ENCODE measurements at regions not wholly inside any gene's neighbourhood (a gene's known extent, or its start where the extent isn't known, plus 50 kb on each side); places are given as distances from the start of the nearest gene placed in this dataset.

GRCh38 chr22:27149921-27150543, 492.6 kb downstream of the MIAT start:
- peaks cover 0 to 12% (median 0%) of the 10 kb centered on the region in 4 donors for H3K4me1 ChIP-seq
- no peaks in the 10 kb centered on the region for H3K36me3 ChIP-seq
- intact Hi-C loops (cut with DNase I; ENCODE audit: low total_unique reads), result no loop called here
- no peak overlapping the region for H3K4me3 ChIP-seq
- H3K27ac ChIP-seq, result no peak overlapping the region
- H3K9me3 ChIP-seq, result no peaks in the 10 kb centered on the region
- no peak for DNase-seq
- no peaks in the 10 kb centered on the region for H3K27me3 ChIP-seq
- TF ChIP-seq CTCF (IDR thresholded peaks at IDR 0.05), result no peak

- intact Hi-C loops (cut with DNase I; ENCODE audit: low total_unique reads), result no loop called here
- H3K27ac ChIP-seq, result no peak overlapping the region
- H3K4me1 ChIP-seq, result peaks cover 0 to 12% (median 0%) of the 10 kb centered on the region in 4 donors
- H3K9me3 ChIP-seq, result no peaks in the 10 kb centered on the region
- peak in 1 of 2 donors; percentile 30 for DNase-seq
- no peak for TF ChIP-seq CTCF (IDR thresholded peaks at IDR 0.05)
- no peaks in the 10 kb centered on the region for H3K27me3 ChIP-seq
- H3K36me3 ChIP-seq, result no peaks in the 10 kb centered on the region
- H3K4me3 ChIP-seq, result no peak overlapping the region
Measured at GRCh38 chr22:27150544-27150941, 493.2 kb downstream of the MIAT start.

GRCh38 chr22:27151407-27151806, 494.0 kb downstream of the MIAT start:
- Histone ChIP-seq H3K27me3 (no peaks in the 10 kb centered on the region), H3K4me3 (no peak overlapping the region), H3K9me3 (no peaks in the 10 kb centered on the region), H3K27ac (no peak overlapping the region), H3K4me1 (peaks cover 0 to 12% (median 0%) of the 10 kb centered on the region in 4 donors), H3K36me3 (no peaks in the 10 kb centered on the region)
- DNase-seq, result no peak
- no peak for TF ChIP-seq CTCF (IDR thresholded peaks at IDR 0.05)
- intact Hi-C loops (cut with DNase I; ENCODE audit: low total_unique reads), result no loop called here

- TF ChIP-seq CTCF (IDR thresholded peaks at IDR 0.05), result no peak
- Histone ChIP-seq H3K4me3 (no peak overlapping the region), H3K36me3 (no peaks in the 10 kb centered on the region), H3K9me3 (no peaks in the 10 kb centered on the region), H3K27me3 (no peaks in the 10 kb centered on the region), H3K27ac (no peak overlapping the region), H3K4me1 (peaks cover 0 to 12% (median 0%) of the 10 kb centered on the region in 4 donors)
- intact Hi-C loops (cut with DNase I; ENCODE audit: low total_unique reads), result no loop called here
- DNase-seq, result no peak
Measured at GRCh38 chr22:27152033-27152432, 494.6 kb downstream of the MIAT start.

GRCh38 chr22:27152883-27153282, 495.5 kb downstream of the MIAT start:
- H3K4me3 ChIP-seq, result no peak overlapping the region
- TF ChIP-seq CTCF (IDR thresholded peaks at IDR 0.05), result no peak
- H3K27ac ChIP-seq, result no peak overlapping the region
- no peak for DNase-seq
- intact Hi-C loops (cut with DNase I; ENCODE audit: low total_unique reads), result no loop called here
- no peaks in the 10 kb centered on the region for H3K27me3 ChIP-seq
- no peaks in the 10 kb centered on the region for H3K9me3 ChIP-seq
- peaks cover 0 to 16% (median 0%) of the 10 kb centered on the region in 4 donors for H3K4me1 ChIP-seq
- H3K36me3 ChIP-seq, result no peaks in the 10 kb centered on the region

GRCh38 chr22:27153386-27153785, 496.0 kb downstream of the MIAT start:
- no peak for TF ChIP-seq CTCF (IDR thresholded peaks at IDR 0.05)
- no peaks in the 10 kb centered on the region for H3K36me3 ChIP-seq
- no peak for DNase-seq
- no peaks in the 10 kb centered on the region for H3K9me3 ChIP-seq
- H3K27me3 ChIP-seq, result no peaks in the 10 kb centered on the region
- intact Hi-C loops (cut with DNase I; ENCODE audit: low total_unique reads), result no loop called here
- H3K4me3 ChIP-seq, result no peak overlapping the region
- H3K27ac ChIP-seq, result no peak overlapping the region
- peaks cover 0 to 16% (median 0%) of the 10 kb centered on the region in 4 donors for H3K4me1 ChIP-seq

Data from tibial artery (tissue), 4 donors.